ENCODE measurements at regions not wholly inside any gene's neighbourhood (a gene's known extent, or its start where the extent isn't known, plus 50 kb on each side); places are given as distances from the start of the nearest gene placed in this dataset.
A peak's percentile ranks its signal among the peaks of the same experiment; 100 is the strongest.

GRCh38 chr2:187976259-187976985 is 315.3 kb upstream of the GULP1 start:
- Histone ChIP-seq H3K4me3 (replicated peaks; ENCODE audit: low read depth, low read length) (no peak overlapping the region), H3K36me3 (ENCODE audit: control insufficient read depth, insufficient read depth, low read length) (no peaks in the 10 kb centered on the region), H3K27me3 (replicated peaks; ENCODE audit: control insufficient read depth, insufficient read depth, low read length) (no peaks in the 10 kb centered on the region)
- TF ChIP-seq, protein P1, sequence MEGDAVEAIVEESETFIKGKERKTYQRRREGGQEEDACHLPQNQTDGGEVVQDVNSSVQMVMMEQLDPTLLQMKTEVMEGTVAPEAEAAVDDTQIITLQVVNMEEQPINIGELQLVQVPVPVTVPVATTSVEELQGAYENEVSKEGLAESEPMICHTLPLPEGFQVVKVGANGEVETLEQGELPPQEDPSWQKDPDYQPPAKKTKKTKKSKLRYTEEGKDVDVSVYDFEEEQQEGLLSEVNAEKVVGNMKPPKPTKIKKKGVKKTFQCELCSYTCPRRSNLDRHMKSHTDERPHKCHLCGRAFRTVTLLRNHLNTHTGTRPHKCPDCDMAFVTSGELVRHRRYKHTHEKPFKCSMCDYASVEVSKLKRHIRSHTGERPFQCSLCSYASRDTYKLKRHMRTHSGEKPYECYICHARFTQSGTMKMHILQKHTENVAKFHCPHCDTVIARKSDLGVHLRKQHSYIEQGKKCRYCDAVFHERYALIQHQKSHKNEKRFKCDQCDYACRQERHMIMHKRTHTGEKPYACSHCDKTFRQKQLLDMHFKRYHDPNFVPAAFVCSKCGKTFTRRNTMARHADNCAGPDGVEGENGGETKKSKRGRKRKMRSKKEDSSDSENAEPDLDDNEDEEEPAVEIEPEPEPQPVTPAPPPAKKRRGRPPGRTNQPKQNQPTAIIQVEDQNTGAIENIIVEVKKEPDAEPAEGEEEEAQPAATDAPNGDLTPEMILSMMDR (IDR thresholded peaks at IDR 0.05; ENCODE audit: insufficient read depth, low read length, poor library complexity, severe bottlenecking) = no peak
- no peak for DNase-seq (ENCODE audit: extremely low read depth, insufficient read length)

- H3K4me3 ChIP-seq (replicated peaks; ENCODE audit: low read depth, low read length) = no peak overlapping the region
- no peak for DNase-seq (ENCODE audit: extremely low read depth, insufficient read length)
- H3K36me3 ChIP-seq (ENCODE audit: control insufficient read depth, insufficient read depth, low read length) = no peaks in the 10 kb centered on the region
- TF ChIP-seq, protein P1 (IDR thresholded peaks at IDR 0.05; ENCODE audit: insufficient read depth, low read length, poor library complexity, severe bottlenecking) = no peak
- no peaks in the 10 kb centered on the region for H3K27me3 ChIP-seq (replicated peaks; ENCODE audit: control insufficient read depth, insufficient read depth, low read length)
Measured at GRCh38 chr2:187976986-187977333, 314.7 kb upstream of the GULP1 start.

- H3K36me3 ChIP-seq (ENCODE audit: control insufficient read depth, insufficient read depth, low read length) = no peaks in the 10 kb centered on the region
- no peak overlapping the region for H3K4me3 ChIP-seq (replicated peaks; ENCODE audit: low read depth, low read length)
- H3K27me3 ChIP-seq (replicated peaks; ENCODE audit: control insufficient read depth, insufficient read depth, low read length) = no peaks in the 10 kb centered on the region
- DNase-seq (ENCODE audit: extremely low read depth, insufficient read length) = no peak
- TF ChIP-seq, protein P1 (IDR thresholded peaks at IDR 0.05; ENCODE audit: insufficient read depth, low read length, poor library complexity, severe bottlenecking) = no peak
Measured at GRCh38 chr2:187978356-187978755, 313.3 kb upstream of the GULP1 start.

DNA sequence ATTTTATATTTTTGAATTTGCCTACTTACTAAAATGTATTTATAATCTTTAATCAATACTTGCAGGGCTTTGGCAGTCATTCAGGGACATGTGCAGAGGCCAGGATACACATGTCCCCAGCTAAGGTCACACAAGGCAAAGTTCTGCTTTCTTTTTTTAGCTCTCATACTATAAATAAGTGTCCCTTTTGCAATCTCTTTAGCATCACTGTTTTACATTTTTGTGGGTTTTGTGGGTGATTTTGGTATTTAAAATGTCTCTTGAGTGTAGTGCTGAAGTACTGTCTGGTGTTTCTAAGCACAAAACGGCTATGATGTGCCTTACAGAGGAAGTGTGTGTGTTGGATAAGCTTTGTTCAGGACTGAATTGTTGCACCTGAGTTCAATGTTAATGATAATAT is 309.0 kb upstream of the GULP1 start:
- peak; percentile 9 for DNase-seq (ENCODE audit: extremely low read depth, insufficient read length)
- TF ChIP-seq, protein P1 (IDR thresholded peaks at IDR 0.05; ENCODE audit: insufficient read depth, low read length, poor library complexity, severe bottlenecking) = no peak

GRCh38 chr2:187985195-187985594 is 306.5 kb upstream of the GULP1 start:
- DNase-seq (ENCODE audit: extremely low read depth, insufficient read length) = no peak
- Histone ChIP-seq H3K4me3 (replicated peaks; ENCODE audit: low read depth, low read length) (no peak overlapping the region), H3K27me3 (replicated peaks; ENCODE audit: control insufficient read depth, insufficient read depth, low read length) (no peaks in the 10 kb centered on the region), H3K36me3 (ENCODE audit: control insufficient read depth, insufficient read depth, low read length) (no peaks in the 10 kb centered on the region)
- TF ChIP-seq, protein P1 (IDR thresholded peaks at IDR 0.05; ENCODE audit: insufficient read depth, low read length, poor library complexity, severe bottlenecking) = no peak

More for the DNA sequence above, 309.0 kb upstream of the GULP1 start:
- no peaks in the 10 kb centered on the region for H3K36me3 ChIP-seq (ENCODE audit: control insufficient read depth, insufficient read depth, low read length)
- H3K4me3 ChIP-seq (replicated peaks; ENCODE audit: low read depth, low read length) = no peak overlapping the region
- H3K27me3 ChIP-seq (replicated peaks; ENCODE audit: control insufficient read depth, insufficient read depth, low read length) = no peaks in the 10 kb centered on the region

DNA sequence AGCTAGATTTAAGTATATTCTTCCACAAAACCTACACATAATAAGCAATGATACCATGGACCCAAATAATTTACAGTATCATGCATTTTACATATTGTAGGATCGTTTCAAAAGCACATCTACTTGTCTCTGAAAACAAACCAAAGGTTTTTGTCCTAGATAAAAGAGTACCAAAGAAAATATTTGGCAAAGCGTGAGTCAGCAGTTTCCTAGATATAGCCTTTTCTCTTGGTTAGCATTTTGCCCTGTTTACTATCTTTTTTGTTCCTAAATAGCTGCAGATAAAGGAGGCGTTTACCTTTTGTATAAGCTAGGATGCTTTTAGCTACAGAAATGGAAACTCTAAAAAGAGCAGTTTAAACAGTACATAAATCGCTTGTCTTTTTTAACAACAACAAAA is 305.8 kb upstream of the GULP1 start:
- H3K4me3 ChIP-seq (replicated peaks; ENCODE audit: low read depth, low read length) = no peak overlapping the region
- no peak for DNase-seq (ENCODE audit: extremely low read depth, insufficient read length)
- TF ChIP-seq, protein P1 (IDR thresholded peaks at IDR 0.05; ENCODE audit: insufficient read depth, low read length, poor library complexity, severe bottlenecking) = no peak
- H3K27me3 ChIP-seq (replicated peaks; ENCODE audit: control insufficient read depth, insufficient read depth, low read length) = no peaks in the 10 kb centered on the region
- H3K36me3 ChIP-seq (ENCODE audit: control insufficient read depth, insufficient read depth, low read length) = no peaks in the 10 kb centered on the region
